ENCODE measurements at regions not wholly inside any gene's neighbourhood (a gene's known extent, or its start where the extent isn't known, plus 50 kb on each side); places are given as distances from the start of the nearest gene placed in this dataset.

GRCh38 chr9:107175041-107175440 lies 108.0 kb upstream of the RAD23B start:
- TF ChIP-seq, protein P1, sequence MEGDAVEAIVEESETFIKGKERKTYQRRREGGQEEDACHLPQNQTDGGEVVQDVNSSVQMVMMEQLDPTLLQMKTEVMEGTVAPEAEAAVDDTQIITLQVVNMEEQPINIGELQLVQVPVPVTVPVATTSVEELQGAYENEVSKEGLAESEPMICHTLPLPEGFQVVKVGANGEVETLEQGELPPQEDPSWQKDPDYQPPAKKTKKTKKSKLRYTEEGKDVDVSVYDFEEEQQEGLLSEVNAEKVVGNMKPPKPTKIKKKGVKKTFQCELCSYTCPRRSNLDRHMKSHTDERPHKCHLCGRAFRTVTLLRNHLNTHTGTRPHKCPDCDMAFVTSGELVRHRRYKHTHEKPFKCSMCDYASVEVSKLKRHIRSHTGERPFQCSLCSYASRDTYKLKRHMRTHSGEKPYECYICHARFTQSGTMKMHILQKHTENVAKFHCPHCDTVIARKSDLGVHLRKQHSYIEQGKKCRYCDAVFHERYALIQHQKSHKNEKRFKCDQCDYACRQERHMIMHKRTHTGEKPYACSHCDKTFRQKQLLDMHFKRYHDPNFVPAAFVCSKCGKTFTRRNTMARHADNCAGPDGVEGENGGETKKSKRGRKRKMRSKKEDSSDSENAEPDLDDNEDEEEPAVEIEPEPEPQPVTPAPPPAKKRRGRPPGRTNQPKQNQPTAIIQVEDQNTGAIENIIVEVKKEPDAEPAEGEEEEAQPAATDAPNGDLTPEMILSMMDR (IDR thresholded peaks at IDR 0.05), result no peak
- TF ChIP-seq POLR2A (IDR thresholded peaks at IDR 0.05; ENCODE audit: low read depth) (no peak), EP300 (IDR thresholded peaks at IDR 0.05) (no peak)

Data from esophagus muscularis mucosa (tissue), 4 donors.